ENCODE measurements at regions not wholly inside any gene's neighbourhood (a gene's known extent, or its start where the extent isn't known, plus 50 kb on each side); places are given as distances from the start of the nearest gene placed in this dataset.
"Not testable (repeated sequence)": the region's sequence is repeated elsewhere in the genome, so short reads cannot be mapped to it uniquely, and the experiment has no call there.

- intact Hi-C loops (cut with micrococcal nuclease) = no loop called here
- Mint-ChIP-seq H3K4me1 (no peaks in the 10 kb centered on the region), H3K27ac (no peak overlapping the region), H3K4me3 (no peak overlapping the region), H3K27me3 (ENCODE audit: low read depth in 2 of 2) (peaks cover 0 to 30% of the 10 kb centered on the region in 2 donors), H3K36me3 (no peaks in the 10 kb centered on the region), H3K9me3 (no peaks in the 10 kb centered on the region)
- no peak overlapping the region for H3K27ac ChIP-seq (ENCODE audit: low read length)
- H3K4me1 ChIP-seq (ENCODE audit: control insufficient read depth, insufficient read depth, low read length) = no peaks in the 10 kb centered on the region
- no peak for TF ChIP-seq CTCF (IDR thresholded peaks at IDR 0.05)
- ATAC-seq (no peak), DNase-seq (no peak)
- no peak overlapping the region for H3K4me3 ChIP-seq (ENCODE audit: low read length)
- no peaks in the 10 kb centered on the region for H3K27me3 ChIP-seq (ENCODE audit: control insufficient read depth, insufficient read depth, low read length)
- no peaks in the 10 kb centered on the region for H3K9me3 ChIP-seq (ENCODE audit: control insufficient read depth, insufficient read depth, low read length)
- no peaks in the 10 kb centered on the region for H3K36me3 ChIP-seq (ENCODE audit: control insufficient read depth, insufficient read depth, low read length)
- 71% methylated on average over 1 of the region's 1 CpG for WGBS (ENCODE audit: insufficient coverage)
Measured at GRCh38 chr2:161070693-161071479, 89.3 kb upstream of the TANK start.

DNA sequence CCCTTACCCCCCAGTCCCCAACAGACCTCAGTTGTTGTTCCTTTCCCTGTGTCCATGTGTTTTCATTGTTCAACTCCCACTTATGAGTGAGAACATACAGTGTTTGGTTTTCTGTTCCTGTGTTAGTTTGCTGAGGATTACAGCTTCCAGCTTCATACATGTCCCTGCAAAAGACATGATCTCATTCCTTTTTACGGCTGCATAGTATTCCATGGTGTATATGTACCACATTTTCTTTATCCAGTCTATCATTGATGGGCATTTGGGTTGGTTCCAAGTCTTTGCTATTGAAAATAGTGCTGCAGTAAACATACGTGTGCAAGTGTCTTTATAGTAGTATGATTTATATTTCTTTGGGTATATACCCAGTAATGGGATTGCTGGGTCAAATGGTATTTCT is 87.8 kb upstream of the TANK start:
- H3K27ac Mint-ChIP-seq; H3K9me3 ChIP-seq (ENCODE audit: control insufficient read depth, insufficient read depth, low read length); H3K4me3 ChIP-seq (ENCODE audit: low read length); H3K27me3 ChIP-seq (ENCODE audit: control insufficient read depth, insufficient read depth, low read length); H3K36me3 Mint-ChIP-seq; H3K9me3 Mint-ChIP-seq; H3K4me3 Mint-ChIP-seq; H3K4me1 ChIP-seq (ENCODE audit: control insufficient read depth, insufficient read depth, low read length); DNase-seq; H3K27ac ChIP-seq (ENCODE audit: low read length); intact Hi-C loops (cut with micrococcal nuclease); ATAC-seq; H3K36me3 ChIP-seq (ENCODE audit: control insufficient read depth, insufficient read depth, low read length): not testable (repeated sequence)
- 100% methylated on average over 1 of the region's 2 CpGs for WGBS (ENCODE audit: insufficient coverage)
- peaks cover 0 to 15% of the 10 kb centered on the region in 2 donors for H3K27me3 Mint-ChIP-seq (ENCODE audit: low read depth in 2 of 2)
- H3K4me1 Mint-ChIP-seq = peaks cover 10 to 14% of the 10 kb centered on the region in 2 donors

DNA sequence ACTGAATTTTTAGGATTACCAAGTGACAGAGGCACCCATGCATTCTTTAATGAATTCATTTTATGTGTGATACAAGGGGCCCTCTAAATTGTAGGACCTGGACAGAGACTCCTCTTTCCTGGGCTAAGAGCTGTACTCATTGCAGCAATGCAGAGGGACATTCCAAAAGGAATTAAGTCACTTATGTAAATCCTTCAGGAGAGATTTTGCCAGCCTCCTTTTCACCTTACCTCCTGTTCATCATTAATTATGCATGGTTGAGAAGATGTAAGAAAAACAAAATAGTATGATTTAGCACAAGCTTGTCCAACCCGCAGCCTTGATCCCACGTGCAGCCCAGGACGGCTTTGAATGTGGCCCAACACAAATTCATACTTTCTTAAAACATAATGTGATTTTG is 84.5 kb upstream of the TANK start:
- H3K27ac ChIP-seq (ENCODE audit: low read length) = no peak overlapping the region
- Mint-ChIP-seq H3K27me3 (ENCODE audit: low read depth in 2 of 2) (peaks cover 10% of the 10 kb centered on the region in 2 donors), H3K36me3 (no peaks in the 10 kb centered on the region), H3K9me3 (no peaks in the 10 kb centered on the region), H3K4me3 (no peak overlapping the region), H3K4me1 (peaks cover 27 to 30% of the 10 kb centered on the region in 2 donors), H3K27ac (no peak overlapping the region)
- H3K27me3 ChIP-seq (ENCODE audit: control insufficient read depth, insufficient read depth, low read length) = no peaks in the 10 kb centered on the region
- H3K4me1 ChIP-seq (ENCODE audit: control insufficient read depth, insufficient read depth, low read length) = peaks cover 16% of the 10 kb centered on the region
- intact Hi-C loops (cut with micrococcal nuclease) = no loop called here
- TF ChIP-seq CTCF (IDR thresholded peaks at IDR 0.05) = no peak
- no peak for ATAC-seq
- 100% methylated on average over 1 of the region's 3 CpGs for WGBS (ENCODE audit: insufficient coverage)
- no peak for DNase-seq
- no peaks in the 10 kb centered on the region for H3K36me3 ChIP-seq (ENCODE audit: control insufficient read depth, insufficient read depth, low read length)
- H3K9me3 ChIP-seq (ENCODE audit: control insufficient read depth, insufficient read depth, low read length) = no peaks in the 10 kb centered on the region
- no peak overlapping the region for H3K4me3 ChIP-seq (ENCODE audit: low read length)

DNA sequence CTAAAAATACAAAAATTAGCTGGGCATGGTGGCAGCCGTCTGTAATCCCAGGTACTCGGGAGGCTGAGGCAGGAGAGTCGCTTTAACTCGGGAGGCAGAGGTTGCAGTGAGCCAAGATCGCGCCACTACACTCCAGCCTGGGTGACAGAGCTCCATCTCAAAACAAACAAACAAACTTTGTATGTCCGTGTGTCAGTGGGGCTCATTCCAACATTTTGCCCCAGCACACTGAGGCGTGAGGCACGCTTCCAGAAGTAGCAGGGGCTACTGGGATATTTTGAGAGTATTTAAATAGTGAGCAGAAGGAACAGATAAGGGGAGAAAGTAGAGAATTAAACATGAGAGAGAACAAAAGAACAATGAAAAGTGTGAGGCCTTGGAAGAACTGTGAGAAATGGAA is 83.3 kb upstream of the TANK start:
- DNase-seq (no peak), ATAC-seq (no peak)
- H3K27ac ChIP-seq (ENCODE audit: low read length) = no peak overlapping the region
- Mint-ChIP-seq H3K4me1 (peaks cover 27 to 30% of the 10 kb centered on the region in 2 donors), H3K27ac (peak overlapping the region; percentile 49 to 75), H3K36me3 (no peaks in the 10 kb centered on the region), H3K9me3 (no peaks in the 10 kb centered on the region), H3K27me3 (ENCODE audit: low read depth in 2 of 2) (peaks cover 10% of the 10 kb centered on the region in 2 donors), H3K4me3 (peak overlapping the region; percentile 64)
- H3K36me3 ChIP-seq (ENCODE audit: control insufficient read depth, insufficient read depth, low read length) = no peaks in the 10 kb centered on the region
- WGBS (ENCODE audit: insufficient coverage) = 94% methylated on average over 9 of the region's 9 CpGs
- intact Hi-C loops (cut with micrococcal nuclease) = no loop called here
- H3K4me1 ChIP-seq (ENCODE audit: control insufficient read depth, insufficient read depth, low read length) = peaks cover 16% of the 10 kb centered on the region
- H3K27me3 ChIP-seq (ENCODE audit: control insufficient read depth, insufficient read depth, low read length) = no peaks in the 10 kb centered on the region
- H3K9me3 ChIP-seq (ENCODE audit: control insufficient read depth, insufficient read depth, low read length) = no peaks in the 10 kb centered on the region
- H3K4me3 ChIP-seq (ENCODE audit: low read length) = no peak overlapping the region
- TF ChIP-seq CTCF (IDR thresholded peaks at IDR 0.05) = no peak

Measured in natural killer cell (primary cell).